ENCODE measurements at regions not wholly inside any gene's neighbourhood (a gene's known extent, or its start where the extent isn't known, plus 50 kb on each side); places are given as distances from the start of the nearest gene placed in this dataset.

DNA sequence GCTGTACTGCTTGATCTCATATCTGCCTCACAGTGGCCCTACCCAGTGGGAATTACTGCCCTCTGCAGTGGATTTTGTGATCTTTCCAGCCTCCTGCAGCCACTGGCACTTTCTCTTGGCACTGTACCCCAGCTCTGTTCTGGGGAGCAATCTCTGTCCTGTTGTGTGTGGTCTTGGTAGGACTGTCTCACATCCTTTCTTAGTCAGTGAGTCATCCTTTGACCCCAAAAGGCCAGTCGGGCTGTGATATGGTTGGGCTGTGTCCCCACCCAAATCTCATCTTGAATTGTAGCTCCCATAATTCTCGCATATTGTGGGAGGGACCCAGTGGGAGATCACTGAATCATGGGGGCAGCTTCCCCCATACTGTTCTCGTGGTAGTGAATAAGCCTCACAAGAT lies 133.3 kb upstream of the TPM1 start:
- Histone ChIP-seq H3K4me3 (ENCODE audit: low read depth, low read length) (no peak overlapping the region), H3K27me3 (ENCODE audit: control insufficient read depth, insufficient read depth, low read length) (no peaks in the 10 kb centered on the region), H3K36me3 (ENCODE audit: control insufficient read depth, insufficient read depth, low read length) (no peaks in the 10 kb centered on the region)
- TF ChIP-seq, protein P1, sequence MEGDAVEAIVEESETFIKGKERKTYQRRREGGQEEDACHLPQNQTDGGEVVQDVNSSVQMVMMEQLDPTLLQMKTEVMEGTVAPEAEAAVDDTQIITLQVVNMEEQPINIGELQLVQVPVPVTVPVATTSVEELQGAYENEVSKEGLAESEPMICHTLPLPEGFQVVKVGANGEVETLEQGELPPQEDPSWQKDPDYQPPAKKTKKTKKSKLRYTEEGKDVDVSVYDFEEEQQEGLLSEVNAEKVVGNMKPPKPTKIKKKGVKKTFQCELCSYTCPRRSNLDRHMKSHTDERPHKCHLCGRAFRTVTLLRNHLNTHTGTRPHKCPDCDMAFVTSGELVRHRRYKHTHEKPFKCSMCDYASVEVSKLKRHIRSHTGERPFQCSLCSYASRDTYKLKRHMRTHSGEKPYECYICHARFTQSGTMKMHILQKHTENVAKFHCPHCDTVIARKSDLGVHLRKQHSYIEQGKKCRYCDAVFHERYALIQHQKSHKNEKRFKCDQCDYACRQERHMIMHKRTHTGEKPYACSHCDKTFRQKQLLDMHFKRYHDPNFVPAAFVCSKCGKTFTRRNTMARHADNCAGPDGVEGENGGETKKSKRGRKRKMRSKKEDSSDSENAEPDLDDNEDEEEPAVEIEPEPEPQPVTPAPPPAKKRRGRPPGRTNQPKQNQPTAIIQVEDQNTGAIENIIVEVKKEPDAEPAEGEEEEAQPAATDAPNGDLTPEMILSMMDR (IDR thresholded peaks at IDR 0.05; ENCODE audit: insufficient read depth, low read length, poor library complexity, severe bottlenecking) = no peak
- no peak for DNase-seq (ENCODE audit: low read depth)

DNA sequence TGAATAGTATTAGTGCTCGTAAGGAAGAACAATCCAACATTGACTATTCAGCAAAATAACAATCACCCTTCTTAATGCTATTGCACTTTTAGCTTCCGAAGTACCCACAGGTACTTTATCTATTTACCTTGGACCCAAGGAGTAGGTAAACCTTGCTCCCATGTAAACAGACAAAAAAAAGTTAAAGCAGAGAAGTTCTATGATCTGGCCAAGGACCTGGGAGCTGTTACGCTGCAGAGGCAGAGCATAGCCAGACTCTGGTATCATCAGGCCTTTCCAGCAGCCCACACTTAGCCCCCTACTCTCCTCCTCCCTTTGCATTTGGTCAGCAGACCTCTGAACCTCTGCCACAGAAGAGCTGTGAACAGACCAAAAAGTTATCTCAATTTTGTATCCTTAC lies 130.3 kb upstream of the TPM1 start:
- TF ChIP-seq, protein P1 (IDR thresholded peaks at IDR 0.05; ENCODE audit: insufficient read depth, low read length, poor library complexity, severe bottlenecking) = no peak
- no peak for DNase-seq (ENCODE audit: low read depth)
- no peak overlapping the region for H3K4me3 ChIP-seq (ENCODE audit: low read depth, low read length)
- H3K27me3 ChIP-seq (ENCODE audit: control insufficient read depth, insufficient read depth, low read length) = no peaks in the 10 kb centered on the region
- H3K36me3 ChIP-seq (ENCODE audit: control insufficient read depth, insufficient read depth, low read length) = no peaks in the 10 kb centered on the region

DNA sequence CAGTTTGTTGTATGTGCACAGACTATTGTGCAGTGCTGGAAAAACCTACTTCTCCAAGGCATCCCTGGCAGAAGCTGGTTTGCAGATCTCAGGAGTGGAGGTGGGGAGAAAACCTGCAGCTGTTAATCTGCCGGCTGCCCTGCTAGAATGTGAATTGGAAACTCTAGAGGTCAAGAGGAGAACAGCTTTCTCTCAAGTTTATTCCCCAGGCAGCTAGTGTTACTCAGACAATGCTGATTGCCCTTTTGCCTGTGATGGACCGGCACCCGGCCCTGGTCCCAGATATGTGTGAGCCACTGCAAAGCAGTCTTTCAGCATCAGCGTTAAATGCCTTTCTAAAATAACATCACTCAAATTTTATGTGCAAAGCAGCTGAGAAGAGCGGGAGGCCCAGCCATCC lies 129.7 kb upstream of the TPM1 start:
- no peak for DNase-seq (ENCODE audit: low read depth)
- no peaks in the 10 kb centered on the region for H3K36me3 ChIP-seq (ENCODE audit: control insufficient read depth, insufficient read depth, low read length)
- H3K4me3 ChIP-seq (ENCODE audit: low read depth, low read length) = no peak overlapping the region
- no peaks in the 10 kb centered on the region for H3K27me3 ChIP-seq (ENCODE audit: control insufficient read depth, insufficient read depth, low read length)
- TF ChIP-seq, protein P1 (IDR thresholded peaks at IDR 0.05; ENCODE audit: insufficient read depth, low read length, poor library complexity, severe bottlenecking) = peak; percentile 22

DNA sequence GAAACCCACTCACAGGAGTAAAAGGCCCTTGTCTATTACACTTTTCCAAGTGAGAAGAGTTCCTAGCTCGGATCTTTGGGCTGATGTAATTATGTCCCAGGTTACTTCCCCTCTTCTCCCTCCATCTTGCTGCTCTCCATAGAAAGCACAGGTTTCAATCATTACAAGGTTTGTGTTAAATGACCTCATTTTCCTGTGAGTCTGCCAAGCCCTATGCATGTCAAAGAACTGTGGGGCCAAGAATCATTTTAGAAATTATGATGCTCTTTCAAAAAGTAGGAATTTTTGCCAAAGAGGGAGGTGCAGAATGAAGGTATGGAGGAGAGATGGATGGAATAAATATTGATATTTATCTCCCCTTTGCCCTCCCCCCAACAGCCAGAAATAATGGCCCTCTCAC lies 129.3 kb upstream of the TPM1 start:
- no peak overlapping the region for H3K4me3 ChIP-seq (ENCODE audit: low read depth, low read length)
- no peak for DNase-seq (ENCODE audit: low read depth)
- no peaks in the 10 kb centered on the region for H3K36me3 ChIP-seq (ENCODE audit: control insufficient read depth, insufficient read depth, low read length)
- TF ChIP-seq, protein P1 (IDR thresholded peaks at IDR 0.05; ENCODE audit: insufficient read depth, low read length, poor library complexity, severe bottlenecking) = no peak
- no peaks in the 10 kb centered on the region for H3K27me3 ChIP-seq (ENCODE audit: control insufficient read depth, insufficient read depth, low read length)

DNA sequence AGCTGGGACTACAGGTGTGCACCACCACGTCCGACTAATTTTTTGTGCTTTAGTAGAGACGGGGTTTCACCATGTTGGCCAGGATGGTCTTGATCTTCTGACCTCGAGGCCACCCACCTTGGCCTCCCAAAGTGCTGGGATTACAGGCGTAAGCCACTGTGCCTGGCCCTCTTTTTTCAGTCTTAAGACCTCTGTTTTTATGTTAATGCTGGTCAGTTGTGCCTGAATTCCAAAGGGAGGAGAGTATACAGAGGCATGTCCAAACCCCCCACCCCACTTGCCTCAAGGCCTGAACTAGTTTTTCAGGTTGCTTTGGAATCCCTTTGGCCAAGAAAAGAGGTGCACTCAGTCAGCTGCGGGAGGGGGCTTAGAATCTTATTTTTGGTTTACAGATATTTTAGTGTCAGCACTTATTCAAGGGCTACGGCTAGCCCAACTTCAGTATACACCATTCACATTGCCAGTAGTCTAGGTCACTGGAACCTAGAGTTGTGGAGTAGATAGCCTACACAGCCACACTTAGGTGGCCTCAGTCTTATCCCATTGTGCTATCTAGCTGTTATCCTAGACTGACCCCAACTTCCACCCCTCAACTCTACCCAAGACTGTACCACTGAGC lies 128.0 kb upstream of the TPM1 start:
- H3K36me3 ChIP-seq (ENCODE audit: control insufficient read depth, insufficient read depth, low read length) = no peaks in the 10 kb centered on the region
- TF ChIP-seq, protein P1 (IDR thresholded peaks at IDR 0.05; ENCODE audit: insufficient read depth, low read length, poor library complexity, severe bottlenecking) = no peak
- no peak for DNase-seq (ENCODE audit: low read depth)
- no peaks in the 10 kb centered on the region for H3K27me3 ChIP-seq (ENCODE audit: control insufficient read depth, insufficient read depth, low read length)
- no peak overlapping the region for H3K4me3 ChIP-seq (ENCODE audit: low read depth, low read length)

All from kidney epithelial cell (primary cell).